PC-3 (cell line): ENCODE measurements at regions not wholly inside any gene's neighbourhood (a gene's known extent, or its start where the extent isn't known, plus 50 kb on each side); places are given as distances from the start of the nearest gene placed in this dataset.

Source experiments
- ATAC-seq: fragments of 200-7000 bp; cut with Tn5 transposase; 2 replicates; pipeline ENCODE4 v1.9.1; 2020; ENCODE audit warnings: mild to moderate bottlenecking, moderate library complexity
- BruUV-seq: library from RNA; stranded (reverse); fragments of 400-500 nt; replicated peaks from 2 replicates; lab custom pipeline; 2021; lab: Mats Ljungman, UMichigan
- CTCF ChIA-PET: fragments of 300-600 bp; sonication (Branson Sonifier 250); formaldehyde crosslinking; loops from one replicate; lab custom pipeline; 2022; ENCODE audit warnings: antibody characterized with exemption; lab: Charles Lee
- POLR2A ChIA-PET: fragments of 300-600 bp; sonication (Branson Sonifier 250); formaldehyde crosslinking; loops from one replicate; lab custom pipeline; 2022; ENCODE audit warnings: antibody characterized with exemption; ENCODE audit not compliant: unreplicated experiment; lab: Charles Lee
- DNase-seq: peaks from one replicate; pipeline ENCODE4 v3.0.0-alpha.2; 2015
- H2AFZ ChIP-seq: fragments of 300-600 bp; sonication (generic); 2 replicates; pipeline ENCODE4 v1.6.0; 2016; ENCODE audit warnings: antibody characterized with exemption, low read length
- H3F3A ChIP-seq: fragments of 300-600 bp; sonication (generic); one replicate; pipeline ENCODE4 v1.6.0; 2017; ENCODE audit warnings: antibody characterized with exemption, low read length, control low read depth, mild to moderate bottlenecking; ENCODE audit not compliant: unreplicated experiment
- H3K27ac ChIP-seq: fragments of 300-600 bp; sonication (generic); 2 replicates; pipeline ENCODE4 v1.5.1; 2016; ENCODE audit warnings: mild to moderate bottlenecking, low read length
- H3K27me3 ChIP-seq: fragments of 300-600 bp; sonication (generic); 2 replicates; pipeline ENCODE4 v1.6.1; 2016; ENCODE audit warnings: low read length, mixed read lengths
- H3K36me3 ChIP-seq: fragments of 300-600 bp; sonication (generic); 2 replicates; pipeline ENCODE4 v1.6.1; 2016; ENCODE audit warnings: low read depth, mixed run types, low read length, mixed read lengths
- H3K4me1 ChIP-seq: fragments of 300-600 bp; sonication (generic); 2 replicates; pipeline ENCODE4 v1.5.1; 2016; ENCODE audit warnings: low read length; ENCODE audit not compliant: insufficient read depth
- H3K4me2 ChIP-seq: fragments of 300-600 bp; sonication (generic); 2 replicates; pipeline ENCODE4 v1.6.0; 2016; ENCODE audit warnings: low read length
- H3K4me3 ChIP-seq: fragments of 300-600 bp; sonication (generic); 2 replicates; pipeline ENCODE4 v1.5.1; 2016; ENCODE audit warnings: mild to moderate bottlenecking, low read length, mixed read lengths
- H3K79me2 ChIP-seq: fragments of 300-600 bp; sonication (generic); 2 replicates; pipeline ENCODE4 v1.6.1; 2017; ENCODE audit warnings: low read length, mixed read lengths
- H3K9ac ChIP-seq: fragments of 300-600 bp; sonication (generic); 2 replicates; pipeline ENCODE4 v1.6.0; 2016; ENCODE audit warnings: mild to moderate bottlenecking, low read length
- H3K9me2 ChIP-seq: fragments of 300-600 bp; sonication (generic); replicated peaks from 2 replicates; pipeline ENCODE4 v1.6.1; 2016; ENCODE audit warnings: mixed run types, low read length, mixed read lengths
- H3K9me3 ChIP-seq: fragments of 300-600 bp; sonication (generic); 2 replicates; pipeline ENCODE4 v1.6.1; 2016; ENCODE audit warnings: low read length, mixed read lengths
- H4K20me1 ChIP-seq: fragments of 300-600 bp; sonication (generic); 2 replicates; pipeline ENCODE4 v1.6.1; 2016; ENCODE audit warnings: low read length, mixed read lengths
- CTCF ChIP-seq: fragments of 300-600 bp; sonication (generic); conservative IDR thresholded peaks from 2 replicates; pipeline ENCODE4 v1.5.1; 2017; ENCODE audit warnings: antibody characterized with exemption, low read depth, mild to moderate bottlenecking, low read length
- EZH2 ChIP-seq: fragments of 300-600 bp; sonication (generic); IDR thresholded peaks from one replicate; pipeline ENCODE4 v1.6.1; 2017; ENCODE audit warnings: antibody characterized with exemption, mild to moderate bottlenecking, low read length; ENCODE audit not compliant: unreplicated experiment
- EZH2phosphoT487 ChIP-seq: fragments of 300-600 bp; sonication (generic); IDR thresholded peaks from 2 replicates; pipeline ENCODE4 v1.6.1; 2018; ENCODE audit warnings: mild to moderate bottlenecking, antibody characterized with exemption, low read length, borderline replicate concordance
- intact Hi-C: fragments of 100-400 bp; cut with micrococcal nuclease; formaldehyde crosslinking; loops from 2 replicates; pipeline ENCODE4 v1.9.0; 2023

- Histone ChIP-seq H3K27ac (no peak overlapping the region), H3K79me2 (no peaks in the 10 kb centered on the region), H3K9me2 (no peaks in the 10 kb centered on the region), H4K20me1 (no peaks in the 10 kb centered on the region), H3K4me2 (no peak overlapping the region), H3K9me3 (no peaks in the 10 kb centered on the region), H3K36me3 (no peaks in the 10 kb centered on the region), H2AFZ (no peak overlapping the region), H3K4me3 (no peak overlapping the region), H3K9ac (no peak overlapping the region), H3F3A (no peaks in the 10 kb centered on the region), H3K27me3 (no peaks in the 10 kb centered on the region), H3K4me1 (no peaks in the 10 kb centered on the region)
- TF ChIP-seq CTCF, result no peak
- no peak for TF ChIP-seq EZH2
- TF ChIP-seq EZH2phosphoT487, result no peak
- CTCF ChIA-PET, result no interaction called here
- no peak for DNase-seq
- POLR2A ChIA-PET, result no interaction called here
- no peak for ATAC-seq
- BruUV-seq, result no TSS peak
- intact Hi-C loops, result no loop called here
Measured at GRCh38 chr4:27946799-27947198, 1086.2 kb downstream of the STIM2 start.

GRCh38 chr4:27947302-27947701 is 1086.7 kb downstream of the STIM2 start:
- H3K27ac ChIP-seq, result no peak overlapping the region
- H3K9me3 ChIP-seq, result no peaks in the 10 kb centered on the region
- H3K36me3 ChIP-seq, result no peaks in the 10 kb centered on the region
- no peaks in the 10 kb centered on the region for H3K79me2 ChIP-seq
- no peak for ATAC-seq
- no peak overlapping the region for H3K4me2 ChIP-seq
- CTCF ChIA-PET, result no interaction called here
- H3K27me3 ChIP-seq, result no peaks in the 10 kb centered on the region
- H3K4me1 ChIP-seq, result no peaks in the 10 kb centered on the region
- POLR2A ChIA-PET, result no interaction called here
- BruUV-seq, result no TSS peak
- intact Hi-C loops, result no loop called here
- TF ChIP-seq EZH2, result no peak
- no peak for TF ChIP-seq EZH2phosphoT487
- no peak for TF ChIP-seq CTCF
- no peaks in the 10 kb centered on the region for H3F3A ChIP-seq
- no peak overlapping the region for H3K9ac ChIP-seq
- no peaks in the 10 kb centered on the region for H3K9me2 ChIP-seq
- no peak for DNase-seq
- H2AFZ ChIP-seq, result no peak overlapping the region
- H3K4me3 ChIP-seq, result no peak overlapping the region
- no peaks in the 10 kb centered on the region for H4K20me1 ChIP-seq

- ChIA-PET POLR2A (no interaction called here), CTCF (no interaction called here)
- Histone ChIP-seq H3K9me3 (no peaks in the 10 kb centered on the region), H3K36me3 (no peaks in the 10 kb centered on the region), H3K9me2 (no peaks in the 10 kb centered on the region), H3F3A (no peaks in the 10 kb centered on the region), H3K79me2 (no peaks in the 10 kb centered on the region), H3K9ac (no peak overlapping the region), H4K20me1 (no peaks in the 10 kb centered on the region), H3K4me2 (no peak overlapping the region), H3K4me1 (no peaks in the 10 kb centered on the region), H3K4me3 (no peak overlapping the region), H2AFZ (no peak overlapping the region), H3K27ac (no peak overlapping the region), H3K27me3 (no peaks in the 10 kb centered on the region)
- DNase-seq (no peak), ATAC-seq (no peak)
- TF ChIP-seq EZH2phosphoT487, result no peak
- no peak for TF ChIP-seq CTCF
- TF ChIP-seq EZH2, result no peak
- no TSS peak for BruUV-seq
- intact Hi-C loops, result no loop called here
Measured at GRCh38 chr4:27964095-27964494, 1103.5 kb downstream of the STIM2 start.
